Forelimb muscle (tissue), 1 donor: ENCODE measurements at regions not wholly inside any gene's neighbourhood (a gene's known extent, or its start where the extent isn't known, plus 50 kb on each side); places are given as distances from the start of the nearest gene placed in this dataset.

Experiments used
- DNase-seq: peaks from one replicate; pipeline ENCODE4 v3.0.0-alpha.2; 2013; ENCODE audit warnings: low read depth

DNA sequence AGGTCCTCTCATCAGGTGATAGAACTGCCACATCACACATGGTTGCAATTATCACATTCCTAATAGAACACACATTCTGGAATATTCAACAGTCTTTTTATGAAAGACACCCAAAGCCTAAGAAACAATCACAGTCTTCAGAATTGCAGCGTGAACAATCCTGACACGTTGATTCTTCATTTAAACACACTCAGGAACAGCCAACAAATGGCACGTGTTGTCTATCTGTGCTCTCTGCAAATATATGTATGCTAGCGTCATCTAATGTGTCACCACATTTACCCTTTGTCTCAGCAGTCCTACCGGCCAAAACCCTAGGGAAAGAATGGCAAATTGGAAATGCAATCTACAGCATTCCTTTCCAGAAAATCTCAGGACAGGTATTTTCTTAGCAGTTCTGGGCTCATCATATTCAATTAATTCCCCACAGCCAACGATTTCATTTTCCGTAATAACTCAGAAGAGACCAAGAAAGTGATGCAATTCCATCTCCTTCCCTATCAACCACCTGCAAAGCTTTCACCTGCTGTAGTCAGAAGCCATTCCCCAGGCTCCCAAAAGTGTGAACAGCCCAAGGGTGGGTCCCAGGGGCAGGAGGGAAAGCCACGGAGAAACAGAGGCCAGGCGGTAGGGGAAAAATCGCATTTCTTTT is 280.3 kb upstream of the JARID2 start:
- DNase-seq = no peak

DNA sequence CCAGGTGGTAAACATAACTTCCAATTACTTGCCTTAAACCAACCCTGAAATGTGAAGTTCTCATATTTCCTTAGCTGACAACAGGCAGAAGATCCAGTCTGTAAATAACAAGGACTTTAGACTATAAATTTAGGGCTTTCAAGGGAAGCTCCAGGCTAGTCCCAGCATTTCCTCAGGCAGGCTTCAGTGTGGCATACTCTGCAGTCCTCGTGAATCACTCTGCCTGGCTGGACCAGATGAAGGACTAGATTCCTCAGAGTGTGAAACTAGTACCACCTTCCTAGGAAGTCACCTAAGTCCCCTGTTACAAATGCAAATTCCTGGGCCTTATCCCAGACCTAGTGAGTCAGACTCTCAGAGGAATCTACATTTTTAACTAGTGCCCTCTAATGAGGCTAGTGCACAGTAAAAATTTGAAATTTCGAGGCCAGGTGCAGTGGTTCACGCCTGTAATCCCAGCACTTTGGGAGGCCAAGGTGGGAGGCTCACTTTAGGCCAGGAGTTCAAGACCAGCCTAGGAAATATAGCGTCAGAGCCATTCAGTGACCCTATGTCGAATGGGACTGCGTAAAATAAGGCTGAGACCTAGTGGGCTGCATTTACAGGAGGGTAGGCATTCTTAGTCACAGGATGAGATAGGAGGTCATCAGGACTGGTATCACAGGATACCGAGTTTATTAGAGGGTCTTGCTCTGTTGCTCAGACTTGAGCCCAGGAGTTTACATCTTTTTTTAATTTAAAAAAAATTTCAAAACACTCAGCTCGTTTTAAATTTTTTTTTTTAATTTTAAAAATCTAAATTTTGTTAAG is 279.6 kb upstream of the JARID2 start:
- no peak for DNase-seq

DNA sequence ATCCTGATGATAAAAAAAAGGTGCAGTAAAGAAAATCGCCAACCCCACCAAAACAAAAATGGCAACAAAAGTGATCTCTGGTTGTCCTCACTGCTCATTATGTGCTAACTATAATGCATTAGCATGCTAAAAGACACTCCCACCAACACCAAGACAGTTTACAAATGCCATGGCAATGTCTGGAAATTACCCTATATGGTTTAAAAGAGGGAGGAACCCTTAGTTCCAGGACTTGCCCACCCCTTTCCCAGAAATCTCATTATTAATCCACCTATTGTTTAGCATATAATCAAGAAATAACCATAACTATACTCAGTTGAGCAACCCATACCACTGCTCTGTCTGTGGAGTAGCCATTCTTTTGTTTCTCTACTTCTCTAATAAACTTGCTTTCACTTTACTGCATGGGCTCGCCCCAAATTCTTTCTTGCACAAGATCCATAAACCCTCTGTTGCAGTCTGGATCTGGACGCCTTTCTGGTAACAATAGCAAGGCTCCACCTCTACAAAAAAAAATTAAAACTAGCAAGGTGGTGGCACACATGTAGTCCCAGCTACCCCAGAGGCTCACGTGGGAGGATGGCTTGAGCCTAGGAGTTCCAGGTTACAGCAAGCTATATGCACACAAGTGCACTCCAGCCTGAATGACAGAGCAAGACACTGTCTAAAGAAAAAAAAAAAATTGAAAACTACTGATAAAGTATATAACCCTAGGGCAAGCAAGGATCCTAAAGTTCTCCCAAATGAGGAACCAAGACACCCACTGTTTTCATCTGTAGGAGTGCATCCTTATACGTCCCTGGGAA is 278.8 kb upstream of the JARID2 start:
- no peak for DNase-seq

GRCh38 chr6:14968056-14968637 is 277.7 kb upstream of the JARID2 start:
- no peak for DNase-seq

DNA sequence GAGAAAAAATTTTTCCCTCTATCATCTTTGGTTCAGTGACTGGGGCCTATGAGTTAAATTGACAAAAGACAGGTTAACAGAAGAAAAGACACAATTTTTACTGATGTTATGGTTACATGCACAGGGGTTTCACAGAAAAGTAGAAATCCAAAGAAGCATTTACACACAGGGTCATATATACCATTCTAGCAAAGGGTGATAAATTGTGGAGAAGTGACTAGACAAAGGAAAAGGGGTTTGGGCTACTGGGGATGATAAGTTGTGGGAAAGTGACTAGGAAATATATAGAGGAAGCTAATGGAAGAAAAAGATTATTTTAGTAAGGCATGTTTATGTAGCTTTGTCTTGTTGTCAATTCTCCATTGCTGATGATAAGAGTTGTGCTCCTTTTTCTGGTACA is 276.7 kb upstream of the JARID2 start:
- DNase-seq = no peak

- no peak for DNase-seq
These were observed 273.3 kb upstream of the JARID2 start for GRCh38 chr6:14972379-14973067.

GRCh38 chr6:14974372-14974771 is 271.5 kb upstream of the JARID2 start:
- DNase-seq = no peak

- DNase-seq = no peak
These were observed 270.9 kb upstream of the JARID2 start for GRCh38 chr6:14974792-14975470.

DNA sequence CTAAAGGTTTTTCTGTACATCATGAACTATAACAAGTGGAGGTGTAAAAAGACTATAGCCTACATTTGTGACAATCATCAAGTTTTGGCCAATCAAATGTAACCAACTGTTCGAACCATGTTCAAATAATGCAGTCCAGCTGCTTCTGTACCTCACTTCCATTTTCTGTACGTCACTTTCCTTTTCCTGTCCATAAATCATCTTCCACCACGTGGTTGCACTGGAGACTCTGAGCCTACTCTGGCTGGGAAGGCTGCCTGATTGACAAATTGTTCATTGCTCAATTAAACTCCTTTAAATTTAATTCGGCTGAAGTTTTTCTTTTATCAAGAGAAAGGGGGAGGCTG is 270.4 kb upstream of the JARID2 start:
- DNase-seq = no peak

- DNase-seq = no peak
These were observed 268.0 kb upstream of the JARID2 start for GRCh38 chr6:14977747-14978382.

DNA sequence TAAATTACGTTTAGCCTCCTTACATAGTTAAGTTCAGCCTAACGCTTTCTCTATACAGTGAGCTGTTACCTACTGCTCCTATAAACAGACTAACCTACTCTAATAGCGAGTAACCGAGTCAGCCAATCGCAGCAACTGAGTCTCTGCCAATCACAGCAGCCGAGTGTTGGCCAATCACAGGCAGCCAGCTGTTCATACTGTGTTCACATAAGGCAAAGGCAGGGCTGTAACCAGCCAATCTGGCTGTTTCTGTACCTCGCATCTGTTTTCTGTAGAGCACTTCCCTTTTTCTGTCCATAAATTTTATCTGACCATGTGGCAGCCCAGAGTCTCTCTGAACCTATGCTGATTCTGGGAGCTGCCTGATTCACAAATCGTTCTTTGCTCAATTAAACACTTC is 263.9 kb upstream of the JARID2 start:
- DNase-seq = no peak

GRCh38 chr6:14983599-14984518 is 262.0 kb upstream of the JARID2 start:
- no peak for DNase-seq

DNA sequence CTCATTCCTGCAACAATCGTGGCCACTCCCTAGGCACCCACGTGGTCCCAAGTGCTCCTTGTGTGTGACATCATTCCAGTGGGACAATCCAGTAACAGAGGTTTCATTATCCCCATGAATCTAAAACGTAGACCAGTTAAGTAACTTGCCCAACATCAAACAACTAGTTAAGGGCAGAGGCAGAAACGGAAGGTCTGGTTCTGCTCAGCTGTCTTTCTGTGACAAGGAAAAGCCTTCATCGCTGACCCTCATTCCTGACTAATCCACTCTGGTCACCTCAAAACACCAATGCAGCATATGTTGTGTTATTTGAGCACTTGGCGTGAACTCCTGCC is 261.4 kb upstream of the JARID2 start:
- DNase-seq = no peak

DNA sequence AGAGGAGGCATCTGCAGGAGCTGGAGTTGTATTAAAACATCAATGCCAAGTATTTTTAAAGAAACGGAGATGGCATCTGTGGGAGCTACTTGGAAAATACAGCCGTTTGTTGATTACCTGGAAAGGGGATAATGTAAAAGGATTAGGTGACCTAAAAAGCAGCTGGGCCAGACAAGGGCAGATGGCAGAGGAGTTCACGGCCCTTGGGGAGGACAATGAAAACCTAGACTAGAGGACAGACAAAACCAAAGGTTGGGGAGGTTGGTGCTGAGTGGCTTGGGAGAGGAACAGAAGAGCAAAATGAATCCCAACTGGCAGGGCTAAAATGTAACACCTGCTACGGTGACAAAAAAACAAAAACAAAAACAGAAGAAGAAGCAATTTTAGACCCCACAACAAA is 260.5 kb upstream of the JARID2 start:
- no peak for DNase-seq

DNA sequence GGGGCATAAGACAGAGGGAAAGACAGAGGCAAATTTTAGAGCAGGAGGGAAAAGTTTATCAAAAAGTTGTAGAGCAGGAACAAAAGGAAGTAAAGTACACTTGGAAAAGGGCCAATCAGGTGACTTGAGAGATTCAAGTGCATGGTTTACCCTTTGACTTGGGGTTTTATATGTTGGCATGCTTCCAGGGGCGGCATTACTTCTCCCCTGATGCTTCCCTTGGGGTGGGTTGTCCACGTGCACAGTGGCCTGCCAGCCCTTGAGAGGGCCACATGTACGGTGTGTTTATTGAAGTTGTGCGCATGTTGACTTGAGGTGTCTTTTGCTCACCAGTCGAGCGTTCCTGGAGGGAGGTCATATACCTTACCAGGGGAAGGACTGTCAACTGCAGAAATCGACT is 259.5 kb upstream of the JARID2 start:
- DNase-seq = no peak

DNA sequence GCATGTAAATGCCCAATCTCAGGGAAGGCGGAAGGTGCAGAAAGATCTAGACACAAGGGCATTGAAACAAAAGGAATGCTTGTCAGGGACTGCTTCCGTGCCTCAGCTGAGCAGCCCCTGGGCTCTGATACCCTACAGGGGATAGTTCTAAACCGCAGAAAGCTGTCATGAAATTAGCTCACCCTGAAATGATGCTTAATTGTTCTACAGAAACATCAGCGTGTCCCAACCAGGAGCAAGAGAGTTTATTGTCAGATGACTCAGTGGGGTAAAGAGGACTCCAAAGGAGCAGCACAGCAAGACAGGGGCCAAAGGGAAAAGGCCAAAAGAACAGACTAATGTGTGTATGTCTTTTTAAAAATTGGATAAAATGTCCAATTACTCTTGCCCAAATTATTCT is 258.4 kb upstream of the JARID2 start:
- no peak for DNase-seq

DNA sequence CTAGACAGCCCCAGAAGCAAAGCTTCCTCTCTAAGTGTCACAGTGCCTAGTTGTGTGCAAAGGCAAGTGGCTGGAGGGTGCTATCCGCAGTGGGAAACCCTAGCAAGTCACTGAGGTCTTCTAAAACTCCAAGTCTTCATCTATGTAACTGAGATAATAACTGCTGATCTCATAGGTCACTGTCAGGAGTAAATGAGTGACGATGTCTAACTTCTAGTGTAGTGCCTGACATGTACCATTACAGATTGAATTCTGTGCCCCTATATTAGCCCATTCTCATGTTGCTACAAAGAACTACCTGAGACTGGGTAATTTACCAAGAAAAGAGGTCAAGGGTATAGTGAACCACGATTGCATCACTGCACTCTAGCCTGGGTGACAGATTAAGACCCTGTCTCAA is 253.5 kb upstream of the JARID2 start:
- no peak for DNase-seq

- no peak for DNase-seq
These were observed 250.7 kb upstream of the JARID2 start for GRCh38 chr6:14995208-14995607.

DNA sequence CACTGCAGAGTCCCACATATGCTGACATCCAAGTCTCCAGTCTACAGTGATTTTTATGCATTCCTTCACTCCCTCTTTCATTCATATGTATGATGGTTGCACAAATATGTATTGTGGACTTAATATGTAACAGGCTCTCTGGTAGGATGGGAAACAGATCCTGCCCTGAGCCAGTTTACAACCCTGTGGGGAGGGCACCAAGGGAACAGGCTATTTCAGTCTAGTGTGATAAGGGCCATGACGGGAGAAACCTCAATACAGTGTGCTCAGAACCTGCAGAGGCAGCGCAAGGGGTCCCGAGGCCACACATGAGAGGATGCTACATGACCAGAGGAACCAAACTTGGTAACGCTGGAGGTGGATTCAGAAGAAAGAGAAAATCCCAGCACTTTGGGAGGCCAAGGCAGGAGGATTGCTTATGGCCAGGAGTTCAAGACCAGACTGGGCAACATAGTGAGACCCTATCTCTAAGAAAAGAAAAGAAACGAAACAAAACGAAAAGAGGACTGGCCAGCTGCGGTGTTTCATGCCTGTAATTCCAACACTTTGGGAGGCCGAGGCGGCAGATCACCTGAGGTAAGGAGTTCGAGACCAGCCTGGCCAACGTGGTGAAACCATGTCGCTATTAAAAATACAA is 249.8 kb upstream of the JARID2 start:
- no peak for DNase-seq
